ENCODE measurements at regions not wholly inside any gene's neighbourhood (a gene's known extent, or its start where the extent isn't known, plus 50 kb on each side); places are given as distances from the start of the nearest gene placed in this dataset.

DNA sequence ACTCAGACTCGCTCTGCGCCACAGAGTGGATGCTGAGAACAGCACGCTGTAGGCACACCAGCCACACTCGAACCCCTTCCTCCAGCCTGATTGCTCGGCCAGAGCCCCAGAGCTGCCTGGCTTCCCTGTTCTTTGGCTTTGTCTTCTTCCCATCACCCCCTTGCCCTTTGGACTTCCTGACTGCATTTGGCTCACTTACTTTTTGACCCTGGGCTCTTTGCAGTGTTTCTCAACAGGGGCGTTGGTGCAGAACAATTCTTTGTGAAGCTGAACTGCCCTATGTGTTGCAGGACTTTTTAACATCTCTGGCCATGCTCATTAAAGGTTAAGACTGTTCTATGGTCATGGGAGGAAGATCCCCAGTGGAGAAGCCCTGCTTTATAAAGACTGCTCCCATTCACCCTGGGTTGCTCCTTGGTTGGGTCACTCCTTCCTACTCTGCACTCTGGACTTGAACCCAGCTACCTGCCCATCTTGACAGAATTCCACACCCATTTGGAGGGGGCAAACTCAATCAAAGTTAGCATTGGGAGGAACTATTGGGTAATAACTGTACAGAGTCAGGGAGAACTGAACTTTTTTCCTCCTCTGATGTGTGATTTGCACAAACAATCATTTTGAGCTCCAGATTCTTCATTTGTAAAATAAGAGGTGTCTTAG is 127.7 kb upstream of the PLEKHG7 start:
- no peak for DNase-seq

DNA sequence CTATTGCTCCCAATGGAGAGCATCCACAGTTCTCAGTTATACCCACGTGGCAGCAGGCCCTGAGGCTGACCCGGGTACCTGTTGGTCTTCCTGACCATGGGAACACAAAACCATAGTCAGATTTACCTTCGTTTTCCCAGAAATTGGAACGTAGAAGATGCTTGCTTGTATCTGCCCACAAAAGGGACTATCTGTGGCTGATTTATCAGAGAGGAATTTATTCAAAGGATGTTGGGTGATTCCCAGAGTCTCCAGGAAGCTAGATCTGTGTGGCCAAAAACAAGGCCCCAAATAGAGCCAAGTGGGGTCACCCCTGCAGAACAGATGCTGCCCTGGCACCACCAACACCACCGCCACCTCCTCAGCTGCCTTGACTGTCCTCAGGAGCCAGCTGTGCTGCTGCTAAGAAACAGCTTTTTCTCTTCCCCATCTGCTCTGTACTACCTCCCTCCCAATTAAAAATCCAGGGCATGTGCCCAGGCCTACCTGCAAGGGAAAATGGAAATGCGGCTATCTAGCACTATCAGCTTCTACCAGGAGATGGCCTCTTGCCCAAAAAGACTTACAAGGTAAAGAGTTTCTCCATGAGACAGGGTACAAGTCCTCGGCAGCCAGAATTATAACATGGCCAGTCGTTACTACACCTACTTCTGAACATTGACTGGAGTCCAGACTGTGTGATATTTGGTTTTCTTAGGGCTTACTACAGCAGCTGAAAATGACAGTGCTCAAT is 128.6 kb upstream of the PLEKHG7 start:
- no peak for DNase-seq

DNA sequence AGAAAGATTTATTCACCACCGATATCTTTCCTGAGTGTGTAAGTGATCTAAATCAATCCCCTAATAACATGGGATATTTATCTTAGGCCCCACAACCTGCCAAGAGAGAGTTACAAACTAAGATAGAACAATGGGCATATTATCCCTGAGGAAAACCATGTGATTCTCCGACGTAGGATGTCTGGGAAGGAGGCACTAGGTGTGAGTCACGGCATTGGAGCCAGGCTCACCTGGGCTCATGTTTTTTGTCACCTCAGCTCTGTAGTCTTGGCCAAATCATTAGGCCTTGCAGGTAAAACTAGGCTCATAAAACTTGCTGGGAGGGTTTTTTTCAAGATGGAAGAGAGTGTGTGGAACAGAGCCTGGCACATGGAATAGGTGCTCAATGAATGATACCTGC is 129.7 kb upstream of the PLEKHG7 start:
- DNase-seq = no peak

DNA sequence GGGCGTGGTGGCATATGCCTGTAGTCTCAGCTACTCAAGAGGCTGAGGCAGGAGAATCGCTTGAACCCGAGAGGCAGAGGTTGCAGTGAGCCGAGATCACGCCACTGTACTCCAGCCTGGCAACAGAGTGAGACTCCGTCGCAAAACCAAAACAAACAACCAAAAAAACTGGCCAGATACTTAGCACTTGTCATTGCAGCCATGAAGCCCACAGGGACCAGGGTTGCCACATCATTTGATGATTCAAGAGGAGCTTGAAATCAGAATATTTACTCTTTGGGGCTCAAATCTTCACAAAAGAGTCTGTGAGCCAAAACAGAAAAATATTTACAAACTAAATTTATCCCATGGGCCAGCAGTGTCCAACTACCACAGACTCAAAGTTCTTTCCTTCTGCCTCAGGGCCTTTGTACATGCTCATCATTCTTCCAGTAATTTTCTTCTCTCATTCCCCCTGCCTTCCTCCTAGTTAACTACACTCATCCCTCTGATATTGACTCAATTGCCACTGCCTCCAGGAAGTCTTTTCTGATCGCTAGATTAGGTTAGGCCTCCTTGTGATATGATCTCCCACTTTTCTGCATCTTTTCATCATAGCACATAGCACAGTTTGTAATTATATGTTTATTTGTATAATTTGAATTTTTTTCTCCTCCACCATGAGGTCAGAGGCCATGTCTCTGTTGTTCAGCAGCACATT is 130.8 kb upstream of the PLEKHG7 start:
- DNase-seq = no peak

DNA sequence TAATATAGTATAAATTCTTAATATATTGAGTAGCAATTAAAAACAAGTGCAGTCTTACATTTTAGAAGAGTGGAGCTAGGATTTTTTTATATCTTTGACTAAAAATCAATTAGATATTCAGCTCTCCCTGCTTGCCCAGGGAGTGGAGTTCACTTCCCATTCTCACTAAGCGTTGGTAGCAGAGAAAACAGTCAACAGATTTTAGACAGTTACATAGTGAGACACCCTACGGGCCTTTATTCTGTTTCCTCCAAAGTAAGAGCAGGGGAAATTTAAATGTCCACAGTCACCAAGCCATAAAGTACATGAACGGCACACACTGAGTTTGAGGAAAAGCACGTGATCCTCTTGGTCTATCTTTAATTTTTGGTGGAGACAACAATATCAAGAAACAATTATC is 131.6 kb upstream of the PLEKHG7 start:
- no peak for DNase-seq

DNA sequence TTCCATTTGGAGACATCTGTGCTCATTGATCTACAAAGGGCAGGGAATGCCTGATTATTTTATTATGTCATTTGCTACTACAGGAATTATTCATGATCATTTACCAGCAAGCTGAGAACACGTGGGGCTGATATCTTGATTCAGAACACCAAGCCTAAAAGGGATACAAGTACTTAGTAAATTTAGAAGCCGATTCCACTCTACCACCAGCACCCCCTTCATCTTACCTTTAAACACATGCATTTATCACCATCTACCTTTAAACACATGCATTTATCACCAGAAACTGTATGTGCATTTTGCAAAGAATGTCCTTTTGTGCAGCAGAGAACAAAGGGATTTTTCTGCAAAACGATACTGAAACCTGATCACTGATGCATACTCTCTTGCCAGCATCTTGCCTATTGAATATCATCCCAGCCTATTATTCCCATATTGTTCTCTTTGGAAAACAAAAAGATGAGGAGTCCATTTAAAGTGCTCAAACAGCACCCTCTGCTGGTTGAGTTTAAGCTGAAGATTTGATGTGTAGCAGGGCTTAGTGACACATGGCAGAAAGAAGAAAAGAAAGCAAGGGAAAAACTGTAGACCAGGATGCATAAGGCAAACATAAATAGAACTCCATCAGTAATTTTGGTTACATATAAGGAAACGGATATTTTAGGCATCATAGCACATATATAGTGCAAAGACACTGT is 132.6 kb upstream of the PLEKHG7 start:
- no peak for DNase-seq

DNA sequence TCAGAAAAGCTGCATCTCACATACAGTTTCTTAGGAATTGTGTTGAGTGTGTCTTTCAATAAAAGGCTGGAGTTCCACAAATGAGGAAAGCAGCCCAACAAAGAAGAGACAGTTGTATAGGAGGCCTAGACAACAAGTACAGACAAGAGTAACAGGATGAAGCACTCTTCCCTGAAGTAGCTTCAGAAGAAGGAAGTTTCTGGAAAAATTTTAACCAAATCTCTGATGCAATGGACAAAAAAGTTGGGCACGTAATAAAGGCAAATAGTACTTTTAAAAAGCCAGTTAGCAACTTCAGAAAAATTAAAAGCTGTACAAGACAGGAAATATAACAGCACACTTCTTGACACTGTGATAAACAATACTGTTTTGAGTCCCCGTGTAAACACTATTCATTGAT is 134.1 kb upstream of the PLEKHG7 start:
- DNase-seq = no peak

DNA sequence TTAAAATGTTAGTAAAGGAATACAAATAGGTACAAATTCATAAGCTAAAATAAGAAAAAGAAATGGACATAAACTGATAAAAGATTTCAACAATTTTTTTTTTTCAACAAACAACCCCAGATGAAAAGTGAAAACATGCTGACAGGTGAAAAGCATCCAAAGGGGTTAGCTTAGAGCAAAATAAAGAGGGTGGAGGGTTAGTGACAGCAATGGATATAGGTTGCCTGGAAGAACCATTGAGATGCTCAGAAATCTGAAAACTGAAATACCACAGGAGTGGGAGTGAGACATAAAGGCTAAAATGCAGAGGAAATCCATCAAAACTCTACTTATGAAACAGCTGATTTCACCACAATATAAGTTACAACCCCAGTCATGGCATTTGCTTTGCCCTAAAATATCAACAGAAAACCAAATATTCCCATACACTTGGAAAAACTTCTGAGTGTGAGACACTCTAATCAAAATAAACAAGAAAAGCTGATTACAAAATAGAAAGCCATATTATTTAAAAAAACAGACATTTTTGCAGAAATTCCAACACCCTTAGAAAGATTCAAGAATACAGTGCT is 136.3 kb upstream of the PLEKHG7 start:
- DNase-seq = no peak

DNA sequence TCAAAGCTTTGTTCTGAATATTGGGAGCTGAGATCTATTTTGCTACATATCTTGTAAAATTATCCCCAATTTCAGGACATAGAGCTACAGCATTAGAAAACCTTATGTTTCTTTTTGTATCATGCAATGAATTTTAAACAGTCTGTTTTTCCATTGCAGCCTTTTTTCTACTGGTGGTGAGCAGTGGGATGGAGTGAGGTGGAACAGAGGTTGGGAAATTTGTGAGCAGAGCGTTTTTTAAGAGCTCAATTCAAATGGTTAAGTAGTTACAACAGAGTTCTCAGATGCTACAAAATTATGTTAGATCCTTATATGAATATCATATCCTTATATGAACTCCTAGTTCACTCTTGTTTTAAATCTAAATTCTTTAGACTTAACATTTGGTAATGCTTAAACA is 139.0 kb upstream of the PLEKHG7 start:
- DNase-seq = no peak

DNA sequence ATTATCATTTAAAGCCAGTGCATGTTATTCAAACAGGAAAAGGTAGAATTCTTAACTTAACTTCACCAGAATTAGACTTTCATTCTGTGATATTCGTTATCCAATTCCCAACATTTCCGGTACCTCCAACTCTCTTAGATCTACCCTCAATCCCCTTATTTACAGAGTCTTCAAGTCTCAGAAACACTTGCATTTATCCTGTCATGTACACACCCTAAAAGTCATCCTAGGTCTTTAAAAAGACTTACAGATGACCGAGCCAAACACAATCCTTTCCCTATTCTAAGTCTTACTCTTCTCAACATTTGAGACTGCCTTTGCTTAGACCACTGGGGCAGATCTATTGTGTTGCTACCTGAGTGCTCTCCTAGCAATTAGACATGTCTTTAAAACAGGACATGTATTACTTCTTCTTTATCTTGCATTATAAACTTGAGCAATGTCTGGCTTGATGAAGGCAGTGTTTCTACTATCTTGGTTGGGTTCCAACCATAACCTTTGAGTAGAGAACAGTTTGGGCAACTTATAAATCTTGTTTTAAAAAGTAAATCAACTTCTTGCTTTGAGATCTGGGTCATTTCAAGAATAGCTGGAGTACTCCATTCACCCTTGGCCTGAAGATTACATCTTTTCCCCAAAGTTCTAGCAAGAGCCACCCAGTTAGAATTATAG is 140.6 kb upstream of the PLEKHG7 start:
- DNase-seq = no peak

DNA sequence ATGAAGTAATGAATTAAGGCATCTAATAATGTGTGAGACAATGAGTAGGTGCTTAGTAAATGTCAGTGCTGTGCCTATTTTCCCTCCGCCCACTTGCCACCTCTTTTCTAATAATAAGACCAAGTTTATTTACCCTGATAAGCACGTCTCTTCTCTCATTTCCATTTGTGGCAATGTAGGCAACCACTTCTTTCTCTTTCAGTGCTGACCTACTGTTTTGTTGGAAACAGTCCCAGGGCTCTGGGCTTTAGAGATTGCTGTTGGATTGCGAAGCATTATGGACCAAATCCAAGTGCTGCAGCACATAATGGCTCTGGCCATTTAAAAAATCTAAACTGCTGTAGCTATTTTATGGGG is 141.3 kb upstream of the PLEKHG7 start:
- DNase-seq = no peak

DNA sequence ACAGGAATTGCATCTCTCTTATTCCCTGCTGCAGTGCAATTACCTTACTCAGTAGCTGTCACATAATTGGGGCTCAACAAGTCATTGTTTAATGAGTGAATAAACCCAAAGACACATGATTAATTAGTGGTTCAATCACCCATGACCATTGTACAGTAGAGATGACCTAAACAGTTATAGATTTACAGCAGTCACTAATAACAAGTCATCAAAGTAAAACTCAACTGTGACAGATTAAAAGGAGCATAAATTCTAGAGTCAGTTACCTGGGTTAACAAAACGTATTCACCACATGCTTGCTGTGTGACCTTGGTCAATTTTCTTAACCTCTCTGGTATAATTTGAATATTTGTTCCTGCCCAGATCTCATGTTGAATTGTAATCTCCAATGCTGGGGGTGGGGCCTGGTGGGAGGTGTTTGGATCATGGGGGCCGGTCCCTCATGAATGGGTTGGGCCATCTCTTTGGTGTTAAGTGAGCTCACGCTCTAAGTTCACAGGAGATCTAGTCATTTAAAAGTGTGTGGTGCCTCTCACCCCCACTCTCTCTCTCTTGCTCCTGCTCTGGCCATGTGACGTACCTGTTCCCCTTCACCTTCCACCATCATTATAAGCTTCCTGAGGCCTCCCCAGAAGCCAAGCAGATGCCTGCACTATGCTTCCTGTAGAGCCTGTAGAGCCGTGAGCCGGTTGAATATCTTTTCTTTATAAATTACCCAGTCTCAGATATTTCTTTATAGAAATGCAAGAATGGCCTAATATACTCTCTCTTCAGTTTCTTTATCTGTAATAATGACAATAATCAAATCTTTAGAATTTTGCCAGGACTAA is 141.9 kb upstream of the PLEKHG7 start:
- DNase-seq = no peak

DNA sequence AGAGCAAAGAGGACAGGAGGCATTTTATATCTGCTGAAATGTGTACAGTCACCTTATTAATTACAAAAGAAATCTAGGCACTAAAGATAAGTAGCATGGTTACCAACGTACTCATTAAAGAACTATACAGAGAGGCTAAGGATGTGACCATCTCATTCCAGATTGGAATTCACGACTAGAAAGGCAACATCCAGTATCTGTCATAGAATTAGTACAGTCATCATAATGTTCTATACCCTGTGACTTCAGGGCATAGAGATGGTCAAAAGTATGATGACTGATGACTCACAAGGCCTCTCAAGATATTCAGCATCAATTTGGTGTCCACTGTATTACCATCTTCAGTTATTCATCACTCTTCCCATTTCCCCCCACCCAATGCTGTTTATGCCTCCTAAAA is 144.0 kb upstream of the PLEKHG7 start:
- DNase-seq = no peak

DNA sequence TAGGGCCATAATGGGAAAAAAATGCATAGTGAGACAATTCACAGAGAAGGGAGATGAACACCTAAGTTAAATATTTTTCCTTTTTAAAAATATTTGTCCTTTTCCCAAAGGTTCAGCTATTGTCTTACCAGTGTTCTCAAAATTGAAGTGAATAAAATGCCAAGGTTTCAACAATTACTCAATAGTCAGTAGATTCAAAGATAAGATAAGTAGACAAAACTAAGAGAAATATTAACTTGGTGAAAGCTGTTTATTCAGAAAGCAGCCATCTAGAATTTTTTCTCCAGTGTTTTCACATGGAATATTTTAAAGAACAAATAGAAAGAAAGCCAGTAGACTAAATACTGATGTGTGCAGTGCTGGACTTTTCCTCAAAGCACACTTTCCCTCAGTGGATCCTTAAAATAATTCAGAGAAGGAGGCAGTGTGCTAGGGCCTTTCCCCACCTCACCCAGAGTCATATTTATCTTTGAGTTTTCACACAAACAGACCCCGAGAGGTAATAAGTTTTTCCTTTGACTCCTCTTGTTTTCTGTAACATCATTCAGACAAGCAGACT is 144.5 kb upstream of the PLEKHG7 start:
- DNase-seq = no peak

DNA sequence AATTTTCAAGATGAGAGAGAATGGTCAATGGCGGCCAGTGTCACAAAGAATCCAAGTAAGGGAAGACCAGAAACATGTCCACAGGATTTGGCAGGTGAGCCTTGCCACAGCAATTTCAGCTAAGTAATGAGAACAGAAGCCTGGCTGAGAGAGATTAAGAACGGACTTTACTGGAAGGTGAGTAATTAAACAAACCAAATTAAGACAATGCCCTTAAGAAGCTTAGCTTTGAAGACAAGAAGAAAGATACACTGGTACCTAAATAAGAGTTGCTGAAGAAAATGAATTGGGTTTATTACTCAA is 145.4 kb upstream of the PLEKHG7 start:
- DNase-seq = no peak

DNA sequence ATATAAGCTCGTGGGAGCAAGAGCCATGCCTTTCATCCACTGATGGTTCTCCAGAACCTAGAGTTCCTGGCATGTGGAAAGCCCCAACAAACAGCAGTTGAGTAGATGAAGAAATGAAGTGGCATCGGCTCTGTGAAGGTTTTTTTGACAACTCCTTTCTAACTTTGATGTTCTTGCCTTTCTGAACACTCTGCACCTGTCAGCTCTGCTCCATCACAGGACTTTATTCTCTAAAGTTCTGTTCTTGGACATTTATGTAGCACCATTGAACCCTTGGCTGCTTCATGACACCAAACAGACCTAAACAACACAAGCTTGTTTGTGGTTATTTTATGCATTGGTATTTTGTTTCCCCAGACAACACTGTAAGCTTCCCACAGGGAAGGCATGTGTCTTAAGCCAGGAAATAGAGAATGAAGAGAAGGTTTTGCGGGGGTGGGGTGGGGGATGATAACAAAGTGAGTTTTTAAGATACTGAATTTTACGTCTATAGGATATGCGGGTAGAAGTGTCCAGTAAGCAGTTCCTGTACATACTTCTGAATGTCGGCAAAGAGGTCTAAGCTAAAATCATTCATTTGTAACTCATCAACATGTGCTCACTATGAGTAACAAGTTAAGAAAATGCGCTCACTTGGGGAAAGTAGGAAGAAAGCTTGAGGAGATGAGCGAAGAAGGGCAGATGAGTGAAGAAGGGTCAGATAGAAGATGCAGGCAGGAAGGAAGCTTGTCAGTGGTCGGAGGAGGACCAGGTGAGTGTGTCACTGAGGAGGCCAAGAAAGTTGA is 146.0 kb upstream of the PLEKHG7 start:
- no peak for DNase-seq

DNA sequence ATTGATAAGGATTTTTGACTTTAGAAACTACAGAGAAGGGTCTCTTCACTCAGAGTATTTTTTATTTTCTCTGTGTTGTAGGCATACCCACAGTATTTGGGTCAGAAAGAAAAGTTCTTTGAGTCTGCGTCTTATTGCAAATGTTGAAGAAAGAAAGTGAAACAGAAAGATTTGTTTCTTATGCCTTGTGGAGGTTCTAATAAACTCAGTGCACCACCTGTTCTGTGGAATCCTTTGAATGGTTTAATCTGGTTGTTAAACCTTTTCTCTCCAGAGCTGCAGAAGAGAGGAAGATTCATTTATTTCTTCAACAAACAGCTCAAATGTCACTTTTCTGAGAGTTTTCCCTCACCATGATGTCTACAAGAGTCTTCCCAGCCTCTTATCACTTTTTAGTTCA is 146.6 kb upstream of the PLEKHG7 start:
- DNase-seq = no peak

DNA sequence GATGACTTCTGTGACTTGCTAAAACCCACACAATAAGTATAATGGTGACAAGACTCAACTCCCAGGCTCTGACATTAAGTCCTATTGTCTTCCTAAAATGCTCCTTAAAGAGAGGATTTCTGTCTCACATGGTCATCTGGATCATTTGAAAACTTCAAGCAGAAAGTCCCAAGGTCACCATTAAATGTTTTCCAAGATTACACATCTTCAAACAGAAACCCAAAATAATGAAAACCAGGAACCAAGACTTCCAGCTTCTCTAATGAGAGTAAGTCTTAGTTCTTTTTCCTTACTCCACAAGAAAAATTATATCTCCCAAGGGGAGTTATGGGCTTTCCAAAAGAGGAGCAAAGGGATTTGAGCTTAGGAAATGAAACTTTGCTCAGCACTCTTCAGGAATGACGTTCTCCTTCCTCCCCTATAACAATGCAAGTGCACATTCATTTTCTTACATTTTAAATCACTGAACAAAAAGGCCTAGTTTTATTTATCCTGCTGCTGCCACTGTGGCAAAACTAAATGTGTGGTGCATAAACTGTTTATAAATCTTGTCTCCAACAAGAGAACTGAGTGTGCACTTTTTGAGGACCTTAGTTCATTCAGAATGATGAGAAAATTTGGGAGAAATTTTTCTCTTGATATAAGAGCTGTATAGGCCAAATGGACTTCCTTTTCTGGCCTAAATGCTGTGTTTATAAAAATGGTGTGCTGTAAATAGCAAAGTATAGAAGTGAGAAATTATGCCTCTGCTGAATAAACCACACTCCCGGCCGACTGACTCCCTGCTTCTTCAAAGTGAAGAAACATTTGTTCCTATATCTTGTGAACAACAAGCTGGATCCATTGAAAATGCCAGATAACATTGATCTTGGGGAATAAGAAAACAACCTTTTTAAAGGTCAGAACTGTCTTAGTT is 148.4 kb upstream of the PLEKHG7 start:
- no peak for DNase-seq

DNA sequence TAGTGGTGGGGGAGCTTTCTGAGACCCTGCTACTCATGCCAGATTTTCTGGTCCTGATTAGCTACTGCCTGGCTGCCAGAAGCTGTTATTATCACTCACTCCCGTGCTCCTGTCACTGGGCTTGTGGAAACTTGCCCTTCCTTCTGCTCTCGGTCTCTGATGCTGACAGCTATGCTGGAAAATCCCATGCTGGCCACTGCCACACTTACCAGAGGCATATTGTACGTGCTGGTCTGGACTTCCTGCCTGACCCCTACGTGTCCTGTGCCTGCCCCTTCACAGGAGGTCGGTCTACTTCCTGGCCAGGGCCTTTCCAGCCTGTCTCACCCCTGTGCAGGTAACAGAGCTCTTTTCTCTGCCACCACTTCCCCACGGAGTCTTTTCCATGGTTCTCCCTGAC is 149.4 kb upstream of the PLEKHG7 start:
- no peak for DNase-seq
